ENCODE measurements at regions not wholly inside any gene's neighbourhood (a gene's known extent, or its start where the extent isn't known, plus 50 kb on each side); places are given as distances from the start of the nearest gene placed in this dataset.
A peak's percentile ranks its signal among the peaks of the same experiment; 100 is the strongest.

- no peak for ATAC-seq
Observed at GRCh38 chr5:115402822-115403577, 106.5 kb upstream of the CCDC112 start.

GRCh38 chr5:115402092-115402491 lies 105.6 kb upstream of the CCDC112 start:
- no peak for ATAC-seq

- no peak for ATAC-seq
Observed at GRCh38 chr5:115398719-115399118, 102.3 kb upstream of the CCDC112 start.

GRCh38 chr5:115396688-115397087 lies 100.2 kb upstream of the CCDC112 start:
- ATAC-seq: no peak

GRCh38 chr5:115396081-115396480 lies 99.6 kb upstream of the CCDC112 start:
- no peak for ATAC-seq

- no peak for ATAC-seq
Observed at GRCh38 chr5:115394531-115394930, 98.1 kb upstream of the CCDC112 start.

GRCh38 chr5:115393239-115393638 lies 96.8 kb upstream of the CCDC112 start:
- ATAC-seq: no peak

- no peak for ATAC-seq
Observed at GRCh38 chr5:115392611-115393010, 96.2 kb upstream of the CCDC112 start.

- ATAC-seq: no peak
Observed at GRCh38 chr5:115391780-115392179, 95.3 kb upstream of the CCDC112 start.

- peak; percentile 56 for ATAC-seq
Observed at GRCh38 chr5:115389799-115390382, 93.4 kb upstream of the CCDC112 start.

- ATAC-seq: no peak
Observed at GRCh38 chr5:115389034-115389798, 92.8 kb upstream of the CCDC112 start.

- no peak for ATAC-seq
Observed at GRCh38 chr5:115388240-115388639, 91.8 kb upstream of the CCDC112 start.

GRCh38 chr5:115387816-115388215 lies 91.4 kb upstream of the CCDC112 start:
- no peak for ATAC-seq

- no peak for ATAC-seq
Observed at GRCh38 chr5:115386657-115387056, 90.2 kb upstream of the CCDC112 start.

GRCh38 chr5:115384587-115385375 lies 88.3 kb upstream of the CCDC112 start:
- no peak for ATAC-seq

- no peak for ATAC-seq
Observed at GRCh38 chr5:115382989-115383388, 86.5 kb upstream of the CCDC112 start.

- no peak for ATAC-seq
Observed at GRCh38 chr5:115381911-115382662, 85.6 kb upstream of the CCDC112 start.

- ATAC-seq: peak; percentile 89
Observed at GRCh38 chr5:115379622-115380344, 83.3 kb upstream of the CCDC112 start.

GRCh38 chr5:115378754-115379153 lies 82.3 kb upstream of the CCDC112 start:
- no peak for ATAC-seq

- peak; percentile 57 for ATAC-seq
Observed at GRCh38 chr5:115377468-115378217, 81.2 kb upstream of the CCDC112 start.

- ATAC-seq: no peak
Observed at GRCh38 chr5:115375893-115376292, 79.4 kb upstream of the CCDC112 start.
